ENCODE measurements at regions not wholly inside any gene's neighbourhood (a gene's known extent, or its start where the extent isn't known, plus 50 kb on each side); places are given as distances from the start of the nearest gene placed in this dataset.
A peak's percentile ranks its signal among the peaks of the same experiment; 100 is the strongest.

DNA sequence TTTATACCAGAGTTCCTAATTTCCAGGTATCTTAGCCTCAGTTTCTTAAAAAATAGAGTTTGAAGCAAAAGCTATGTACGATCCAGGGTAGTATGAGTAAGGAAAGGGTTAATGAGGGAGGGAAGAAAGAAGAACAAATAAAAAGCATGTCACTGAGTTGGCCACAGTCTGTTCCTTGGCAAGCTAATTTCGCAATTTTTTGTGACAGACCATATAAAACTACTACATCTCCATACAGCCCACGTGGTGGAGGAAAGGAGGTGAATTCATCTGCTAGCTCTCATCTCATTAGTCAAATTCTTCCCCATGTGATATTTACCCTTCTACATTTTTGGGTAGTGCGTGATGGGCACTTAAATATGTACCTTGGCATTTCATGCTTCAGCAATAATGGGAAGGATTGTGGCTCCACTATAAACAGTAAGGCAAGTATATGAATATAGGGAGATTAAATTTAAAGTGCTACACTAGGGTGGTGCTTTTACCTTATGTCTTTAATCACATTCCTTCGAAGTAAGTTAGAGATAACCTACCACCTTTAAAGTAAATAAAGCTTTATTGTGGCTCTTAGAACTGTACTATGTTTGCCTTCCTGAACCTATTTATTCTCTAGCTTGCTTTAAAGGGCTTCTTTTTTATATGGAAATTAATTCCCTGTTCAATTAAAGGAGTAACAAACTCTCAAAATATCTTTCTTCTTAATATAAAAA is 102.1 kb upstream of the VAMP7 start:
- no peak for TF ChIP-seq POLR2AphosphoS5 (IDR thresholded peaks at IDR 0.05; ENCODE audit: low read depth)
- no peak for TF ChIP-seq GABPA (IDR thresholded peaks at IDR 0.05; ENCODE audit: low read depth)
- TF ChIP-seq SPI1 (IDR thresholded peaks at IDR 0.05; ENCODE audit: borderline replicate concordance, low read depth), result no peak
- TF ChIP-seq, protein P1, sequence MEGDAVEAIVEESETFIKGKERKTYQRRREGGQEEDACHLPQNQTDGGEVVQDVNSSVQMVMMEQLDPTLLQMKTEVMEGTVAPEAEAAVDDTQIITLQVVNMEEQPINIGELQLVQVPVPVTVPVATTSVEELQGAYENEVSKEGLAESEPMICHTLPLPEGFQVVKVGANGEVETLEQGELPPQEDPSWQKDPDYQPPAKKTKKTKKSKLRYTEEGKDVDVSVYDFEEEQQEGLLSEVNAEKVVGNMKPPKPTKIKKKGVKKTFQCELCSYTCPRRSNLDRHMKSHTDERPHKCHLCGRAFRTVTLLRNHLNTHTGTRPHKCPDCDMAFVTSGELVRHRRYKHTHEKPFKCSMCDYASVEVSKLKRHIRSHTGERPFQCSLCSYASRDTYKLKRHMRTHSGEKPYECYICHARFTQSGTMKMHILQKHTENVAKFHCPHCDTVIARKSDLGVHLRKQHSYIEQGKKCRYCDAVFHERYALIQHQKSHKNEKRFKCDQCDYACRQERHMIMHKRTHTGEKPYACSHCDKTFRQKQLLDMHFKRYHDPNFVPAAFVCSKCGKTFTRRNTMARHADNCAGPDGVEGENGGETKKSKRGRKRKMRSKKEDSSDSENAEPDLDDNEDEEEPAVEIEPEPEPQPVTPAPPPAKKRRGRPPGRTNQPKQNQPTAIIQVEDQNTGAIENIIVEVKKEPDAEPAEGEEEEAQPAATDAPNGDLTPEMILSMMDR (IDR thresholded peaks at IDR 0.05; ENCODE audit: insufficient read depth, low read length), result no peak
- TF ChIP-seq, protein P2, sequence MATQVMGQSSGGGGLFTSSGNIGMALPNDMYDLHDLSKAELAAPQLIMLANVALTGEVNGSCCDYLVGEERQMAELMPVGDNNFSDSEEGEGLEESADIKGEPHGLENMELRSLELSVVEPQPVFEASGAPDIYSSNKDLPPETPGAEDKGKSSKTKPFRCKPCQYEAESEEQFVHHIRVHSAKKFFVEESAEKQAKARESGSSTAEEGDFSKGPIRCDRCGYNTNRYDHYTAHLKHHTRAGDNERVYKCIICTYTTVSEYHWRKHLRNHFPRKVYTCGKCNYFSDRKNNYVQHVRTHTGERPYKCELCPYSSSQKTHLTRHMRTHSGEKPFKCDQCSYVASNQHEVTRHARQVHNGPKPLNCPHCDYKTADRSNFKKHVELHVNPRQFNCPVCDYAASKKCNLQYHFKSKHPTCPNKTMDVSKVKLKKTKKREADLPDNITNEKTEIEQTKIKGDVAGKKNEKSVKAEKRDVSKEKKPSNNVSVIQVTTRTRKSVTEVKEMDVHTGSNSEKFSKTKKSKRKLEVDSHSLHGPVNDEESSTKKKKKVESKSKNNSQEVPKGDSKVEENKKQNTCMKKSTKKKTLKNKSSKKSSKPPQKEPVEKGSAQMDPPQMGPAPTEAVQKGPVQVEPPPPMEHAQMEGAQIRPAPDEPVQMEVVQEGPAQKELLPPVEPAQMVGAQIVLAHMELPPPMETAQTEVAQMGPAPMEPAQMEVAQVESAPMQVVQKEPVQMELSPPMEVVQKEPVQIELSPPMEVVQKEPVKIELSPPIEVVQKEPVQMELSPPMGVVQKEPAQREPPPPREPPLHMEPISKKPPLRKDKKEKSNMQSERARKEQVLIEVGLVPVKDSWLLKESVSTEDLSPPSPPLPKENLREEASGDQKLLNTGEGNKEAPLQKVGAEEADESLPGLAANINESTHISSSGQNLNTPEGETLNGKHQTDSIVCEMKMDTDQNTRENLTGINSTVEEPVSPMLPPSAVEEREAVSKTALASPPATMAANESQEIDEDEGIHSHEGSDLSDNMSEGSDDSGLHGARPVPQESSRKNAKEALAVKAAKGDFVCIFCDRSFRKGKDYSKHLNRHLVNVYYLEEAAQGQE (IDR thresholded peaks at IDR 0.05; ENCODE audit: insufficient replicate concordance, low read depth), result no peak
- DNase-seq (ENCODE audit: low read depth in 1 of 2, low spot score in 1 of 2), result peak; percentile 5 to 26
- H3K4me3 ChIP-seq (replicated peaks; ENCODE audit: insufficient read depth, low read length), result no peak overlapping the region
- H3K27me3 ChIP-seq (ENCODE audit: insufficient read depth, poor library complexity, severe bottlenecking), result no peaks in the 10 kb centered on the region
- H3K27ac ChIP-seq (replicated peaks), result no peak overlapping the region

DNA sequence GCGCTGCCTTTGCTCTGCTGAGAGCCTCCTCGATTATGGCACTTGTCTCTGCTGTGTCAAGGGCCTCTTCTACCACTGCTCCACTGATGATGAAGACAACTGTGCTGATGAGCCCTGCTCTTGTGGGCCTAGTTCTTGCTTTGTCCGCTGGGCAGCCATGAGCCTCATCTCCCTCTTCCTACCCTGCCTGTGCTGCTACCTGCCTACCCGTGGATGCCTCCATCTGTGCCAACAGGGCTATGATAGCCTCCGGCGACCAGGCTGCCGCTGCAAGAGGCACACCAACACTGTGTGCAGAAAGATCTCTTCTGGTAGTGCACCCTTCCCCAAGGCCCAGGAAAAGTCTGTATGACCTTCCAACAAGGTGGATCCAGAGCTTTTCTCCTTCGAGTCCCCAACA is 106.8 kb upstream of the VAMP7 start:
- no peak for DNase-seq (ENCODE audit: low read depth in 1 of 2, low spot score in 1 of 2)
- no peak for TF ChIP-seq POLR2AphosphoS5 (IDR thresholded peaks at IDR 0.05; ENCODE audit: low read depth)
- TF ChIP-seq GABPA (IDR thresholded peaks at IDR 0.05; ENCODE audit: low read depth), result no peak
- TF ChIP-seq, protein P1 (IDR thresholded peaks at IDR 0.05; ENCODE audit: insufficient read depth, low read length), result no peak
- TF ChIP-seq, protein P2 (IDR thresholded peaks at IDR 0.05; ENCODE audit: insufficient replicate concordance, low read depth), result no peak
- TF ChIP-seq SPI1 (IDR thresholded peaks at IDR 0.05; ENCODE audit: borderline replicate concordance, low read depth), result no peak
- no peak overlapping the region for H3K27ac ChIP-seq (replicated peaks)
- no peak overlapping the region for H3K4me3 ChIP-seq (replicated peaks; ENCODE audit: insufficient read depth, low read length)
- H3K27me3 ChIP-seq (ENCODE audit: insufficient read depth, poor library complexity, severe bottlenecking), result no peaks in the 10 kb centered on the region

DNA sequence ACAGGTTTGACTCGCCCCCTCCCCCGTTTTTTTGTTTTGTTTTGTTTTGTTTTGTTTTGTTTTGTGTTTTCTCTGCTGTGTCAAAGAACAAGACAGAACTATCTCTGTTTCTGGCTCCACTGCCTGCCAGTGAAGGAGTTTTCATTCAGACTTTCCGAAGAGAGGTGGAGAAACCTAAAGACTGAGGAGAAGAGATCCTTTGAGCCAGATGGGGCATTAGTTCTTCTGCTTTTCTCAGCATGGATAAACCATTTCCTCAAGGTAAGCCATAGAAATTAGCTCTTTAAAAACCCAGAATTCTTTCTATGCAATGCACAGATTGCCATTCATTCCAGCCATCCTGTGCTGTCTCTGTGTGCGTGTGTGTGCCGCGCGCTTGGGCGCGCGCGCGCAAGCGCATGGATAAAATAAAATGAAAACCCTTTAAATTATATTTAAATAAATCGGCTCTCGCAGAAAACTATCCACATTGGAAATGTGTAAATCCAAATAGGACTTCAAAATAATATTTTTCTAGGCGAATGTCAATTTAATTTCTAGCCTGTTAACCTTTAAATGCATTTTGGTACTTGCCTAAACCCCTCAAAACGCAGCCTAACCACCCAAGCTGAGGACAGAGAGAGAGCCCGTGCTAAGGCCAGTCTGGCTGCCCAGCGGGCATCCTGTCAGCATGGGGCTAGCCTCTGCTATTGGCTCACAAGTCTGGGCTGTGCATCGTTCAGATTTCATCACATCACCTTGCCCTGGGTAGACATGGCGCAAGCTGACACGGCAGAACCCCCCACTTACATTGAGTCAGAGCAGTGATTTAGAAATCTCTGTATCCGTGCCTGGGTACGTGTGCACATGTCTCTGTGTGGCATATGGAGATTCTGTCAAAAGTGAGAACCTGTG is 113.0 kb upstream of the VAMP7 start:
- H3K27ac ChIP-seq (replicated peaks), result no peak overlapping the region
- DNase-seq (ENCODE audit: low read depth in 1 of 2, low spot score in 1 of 2), result peak in 1 of 2 experiments; percentile 4
- TF ChIP-seq, protein P1 (IDR thresholded peaks at IDR 0.05; ENCODE audit: insufficient read depth, low read length), result no peak
- no peak for TF ChIP-seq GABPA (IDR thresholded peaks at IDR 0.05; ENCODE audit: low read depth)
- no peak for TF ChIP-seq POLR2AphosphoS5 (IDR thresholded peaks at IDR 0.05; ENCODE audit: low read depth)
- TF ChIP-seq, protein P2 (IDR thresholded peaks at IDR 0.05; ENCODE audit: insufficient replicate concordance, low read depth), result no peak
- TF ChIP-seq SPI1 (IDR thresholded peaks at IDR 0.05; ENCODE audit: borderline replicate concordance, low read depth), result no peak

More for the DNA sequence above, 113.0 kb upstream of the VAMP7 start:
- Histone ChIP-seq H3K27me3 (ENCODE audit: insufficient read depth, poor library complexity, severe bottlenecking) (no peaks in the 10 kb centered on the region), H3K4me3 (replicated peaks; ENCODE audit: insufficient read depth, low read length) (0 out of 2 replicates have a peak overlapping the region, but pooled peaks have one; percentile 4)
